Skeletal muscle tissue (tissue), 3 donors: ENCODE measurements at regions not wholly inside any gene's neighbourhood (a gene's known extent, or its start where the extent isn't known, plus 50 kb on each side); places are given as distances from the start of the nearest gene placed in this dataset.

Experiments
- H3K27ac ChIP-seq: one replicate; pipeline ENCODE4 v1.7.0; 2013; ENCODE audit warnings: mild to moderate bottlenecking, low read depth, low read length, inconsistent platforms
- H3K27me3 ChIP-seq, 3 donors: one replicate each; pipeline ENCODE4 v1.7.0; 2013; ENCODE audit warnings: low read length in 3 of 3; ENCODE audit not compliant: control insufficient read depth in 3 of 3, insufficient read depth in 3 of 3
- H3K36me3 ChIP-seq, 3 donors: one replicate each; pipeline ENCODE4 v1.7.0; 2013; ENCODE audit warnings: low read length in 3 of 3; ENCODE audit not compliant: control insufficient read depth in 3 of 3, insufficient read depth in 3 of 3
- H3K4me1 ChIP-seq, 3 donors: one replicate each; pipeline ENCODE4 v1.7.0; 2013; ENCODE audit warnings: low read length in 3 of 3, mild to moderate bottlenecking in 3 of 3; ENCODE audit not compliant: control insufficient read depth in 3 of 3, insufficient read depth in 3 of 3
- H3K4me3 ChIP-seq, 3 donors: one replicate each; pipeline ENCODE4 v1.7.0; 2013; ENCODE audit warnings: low read length in 3 of 3
- H3K9ac ChIP-seq, 3 donors: one replicate each; pipeline ENCODE4 v1.7.0; 2013; ENCODE audit warnings: low read length in 3 of 3, mild to moderate bottlenecking in 3 of 3, moderate library complexity in 2 of 3, low read depth in 1 of 3
- H3K9me3 ChIP-seq, 3 donors: one replicate each; pipeline ENCODE4 v1.7.0; 2013; ENCODE audit warnings: low read length in 3 of 3; ENCODE audit not compliant: control insufficient read depth in 3 of 3
- donor health status: Osteomylitis.

DNA sequence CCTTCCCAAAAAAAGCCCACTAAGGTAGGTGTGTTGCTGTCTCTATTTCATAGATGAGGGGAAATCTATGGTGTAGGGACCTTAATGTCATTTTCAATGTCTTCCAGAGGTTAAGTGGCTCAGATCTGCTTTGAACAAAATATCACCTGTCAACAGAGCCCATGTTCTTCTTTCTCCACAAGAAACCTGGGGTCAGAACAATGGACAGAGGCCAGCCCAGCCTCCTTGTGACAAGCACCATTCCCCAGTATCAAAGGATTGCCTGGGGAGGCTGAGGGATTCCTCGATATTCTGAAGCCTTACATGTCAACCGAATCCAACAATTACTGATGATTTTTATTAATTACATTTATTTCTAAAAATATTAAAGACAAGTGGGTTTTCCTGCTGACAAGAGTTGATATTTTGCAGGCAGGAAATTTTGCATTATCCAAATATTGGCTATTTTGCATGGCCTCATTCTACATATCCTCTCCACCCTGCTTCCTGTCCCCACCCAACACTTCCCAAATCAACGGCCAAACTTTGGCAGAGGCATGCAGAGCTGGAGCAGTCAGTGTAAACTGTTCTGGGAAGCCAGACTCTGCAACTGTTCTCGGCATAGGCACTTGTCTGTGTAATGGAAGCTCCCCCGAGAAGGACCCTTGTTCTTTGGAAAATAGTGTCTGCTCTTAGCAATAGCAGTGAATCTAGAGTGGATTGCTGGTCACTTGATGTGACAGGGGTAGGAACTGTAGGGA, 281.5 kb downstream of the HS3ST3A1 start:
- Histone ChIP-seq H3K4me1 (no peaks in the 10 kb centered on the region), H3K36me3 (no peaks in the 10 kb centered on the region), H3K27ac (no peak overlapping the region), H3K4me3 (no peak overlapping the region), H3K27me3 (no peaks in the 10 kb centered on the region), H3K9ac (no peak overlapping the region), H3K9me3 (no peaks in the 10 kb centered on the region)

DNA sequence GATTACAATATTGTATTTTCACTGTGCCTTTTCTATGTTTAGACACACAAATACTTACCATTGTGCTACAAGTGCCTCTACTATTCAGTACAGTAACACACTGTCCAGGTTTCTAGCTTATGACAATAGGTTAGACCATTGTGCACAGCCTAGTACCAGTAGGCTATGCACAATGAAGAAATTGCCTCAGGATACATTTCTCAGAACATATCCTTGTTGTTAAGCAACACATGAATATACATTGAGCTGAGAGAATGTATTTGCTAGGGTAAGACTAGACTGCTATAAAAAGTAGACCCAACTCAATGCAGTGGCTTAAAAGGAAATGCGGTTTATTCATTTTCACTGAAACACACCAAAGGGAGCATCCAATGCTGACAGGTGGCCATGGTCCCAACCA, 285.1 kb downstream of the HS3ST3A1 start:
- H3K4me3 ChIP-seq: no peak overlapping the region
- no peaks in the 10 kb centered on the region for H3K27me3 ChIP-seq
- H3K9me3 ChIP-seq: no peaks in the 10 kb centered on the region
- no peaks in the 10 kb centered on the region for H3K36me3 ChIP-seq
- H3K4me1 ChIP-seq: no peaks in the 10 kb centered on the region
- no peak overlapping the region for H3K27ac ChIP-seq
- no peak overlapping the region for H3K9ac ChIP-seq

DNA sequence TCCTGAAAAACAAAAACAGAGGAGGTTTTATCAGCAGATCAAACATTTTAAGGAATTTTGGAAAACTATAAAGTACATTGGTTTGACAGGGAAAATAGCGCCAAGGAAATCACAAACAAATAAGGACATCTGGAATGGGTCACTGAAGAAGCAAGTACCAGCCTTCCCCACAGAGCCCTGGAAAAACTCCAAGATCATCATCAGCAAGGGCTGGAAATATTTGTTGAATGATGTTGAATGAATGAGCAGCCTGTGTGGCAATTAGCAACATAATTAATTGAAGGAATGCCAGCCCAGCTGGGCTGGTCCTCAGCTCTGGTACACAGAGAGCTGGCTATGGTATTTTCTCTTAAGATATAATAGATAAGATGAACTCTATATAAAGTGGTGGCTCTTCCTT, 290.4 kb downstream of the HS3ST3A1 start:
- Histone ChIP-seq H3K36me3 (no peaks in the 10 kb centered on the region), H3K27ac (no peak overlapping the region), H3K27me3 (no peaks in the 10 kb centered on the region), H3K9ac (no peak overlapping the region), H3K9me3 (no peaks in the 10 kb centered on the region), H3K4me3 (no peak overlapping the region), H3K4me1 (no peaks in the 10 kb centered on the region)

DNA sequence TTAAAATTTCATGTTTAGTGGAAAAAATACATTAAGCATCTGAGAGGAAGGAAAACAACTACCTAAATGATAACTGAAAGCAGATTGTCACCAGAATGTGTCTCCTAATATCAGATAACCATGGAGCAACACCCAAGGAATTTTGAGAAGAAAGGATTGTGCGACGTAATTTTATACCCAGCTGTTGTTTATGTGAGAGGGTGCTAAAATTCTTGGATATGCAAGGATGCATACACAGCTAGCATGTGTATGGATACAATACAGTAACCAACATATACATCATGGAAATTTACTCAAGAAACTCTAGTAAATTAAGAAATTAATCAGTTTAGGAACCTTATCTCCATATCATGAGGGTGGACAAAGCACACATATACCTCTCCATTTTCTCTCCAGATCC, 290.9 kb downstream of the HS3ST3A1 start:
- H3K9me3 ChIP-seq: no peaks in the 10 kb centered on the region
- H3K27ac ChIP-seq: no peak overlapping the region
- H3K36me3 ChIP-seq: no peaks in the 10 kb centered on the region
- no peaks in the 10 kb centered on the region for H3K4me1 ChIP-seq
- H3K9ac ChIP-seq: no peak overlapping the region
- no peak overlapping the region for H3K4me3 ChIP-seq
- no peaks in the 10 kb centered on the region for H3K27me3 ChIP-seq

DNA sequence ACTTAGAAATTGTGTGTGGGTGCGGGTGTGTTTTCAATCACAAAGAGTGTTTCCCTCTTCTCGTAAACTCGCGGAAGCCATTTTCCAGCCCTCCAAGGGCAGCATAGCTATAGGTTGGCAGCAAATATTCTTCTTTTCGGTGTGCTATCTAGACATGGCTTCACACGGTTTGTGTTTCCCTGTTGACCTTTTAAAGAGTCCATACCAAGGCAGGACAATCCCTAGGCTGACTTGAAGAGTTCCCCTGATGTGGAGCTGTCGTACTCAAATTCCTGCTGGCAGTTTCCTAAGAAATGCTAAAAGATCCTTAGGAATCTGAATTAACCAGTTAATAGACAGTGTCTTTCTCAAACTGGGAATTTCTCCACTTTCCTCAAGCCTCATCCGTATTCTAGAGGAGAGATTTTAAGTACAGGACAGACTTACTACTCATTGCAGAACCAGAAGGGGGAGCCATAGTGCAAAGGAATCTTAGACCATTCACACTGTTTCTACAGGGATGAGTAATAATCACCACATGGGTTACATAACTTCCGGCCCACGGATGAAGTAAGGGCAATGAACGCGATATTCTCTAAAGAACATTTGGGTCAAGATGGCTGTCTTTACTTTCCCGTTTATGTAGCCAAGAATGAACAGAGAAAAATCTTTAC, 288.6 kb upstream of the ELAC2 start:
- Histone ChIP-seq H3K27me3 (no peaks in the 10 kb centered on the region), H3K9me3 (no peaks in the 10 kb centered on the region), H3K27ac (no peak overlapping the region)

DNA sequence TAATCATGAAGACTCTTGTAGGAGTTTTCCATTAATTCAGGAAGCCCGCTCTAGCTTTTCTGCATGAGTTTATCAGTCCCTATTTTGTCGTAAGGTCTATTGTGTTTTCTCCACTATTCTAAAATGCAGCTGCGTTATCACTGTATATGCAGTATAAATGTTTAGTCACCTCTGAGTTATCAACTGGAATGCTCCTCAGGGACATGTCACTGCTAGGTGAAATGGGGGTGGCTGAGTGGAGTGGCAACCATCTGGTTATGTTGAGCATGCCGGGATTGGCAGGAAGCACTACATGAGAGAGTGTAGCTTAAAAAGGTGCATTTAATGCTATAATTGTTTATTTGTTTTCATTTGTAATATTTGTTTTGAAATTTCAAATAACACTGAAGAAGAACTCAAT, 285.2 kb upstream of the ELAC2 start:
- no peaks in the 10 kb centered on the region for H3K36me3 ChIP-seq
- H3K27me3 ChIP-seq: no peaks in the 10 kb centered on the region
- no peaks in the 10 kb centered on the region for H3K4me1 ChIP-seq
- H3K4me3 ChIP-seq: no peak overlapping the region
- no peak overlapping the region for H3K9ac ChIP-seq
- H3K9me3 ChIP-seq: no peaks in the 10 kb centered on the region
- no peak overlapping the region for H3K27ac ChIP-seq

More for the DNA sequence above, 288.6 kb upstream of the ELAC2 start:
- Histone ChIP-seq H3K36me3 (no peaks in the 10 kb centered on the region), H3K9ac (no peak overlapping the region), H3K4me1 (no peaks in the 10 kb centered on the region), H3K4me3 (no peak overlapping the region)

DNA sequence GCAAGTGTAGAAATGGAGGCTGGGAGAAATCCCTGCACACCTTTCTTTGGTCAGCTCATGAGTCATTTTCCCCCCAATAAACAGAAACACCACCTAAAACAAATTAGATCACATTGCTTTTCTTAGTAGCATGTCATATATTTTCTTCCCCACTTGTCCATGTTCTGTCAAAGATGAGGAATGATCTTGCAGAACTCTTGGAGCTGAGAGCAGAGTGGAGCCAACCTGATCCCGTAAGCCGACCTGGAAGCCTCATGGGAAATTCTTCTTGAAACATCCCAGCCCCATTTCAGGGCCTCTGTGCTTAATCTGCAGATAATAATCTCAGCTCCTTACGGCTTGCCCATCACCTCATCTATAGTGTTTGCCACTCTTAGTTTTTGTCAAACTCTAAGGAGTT, 284.6 kb upstream of the ELAC2 start:
- H3K4me1 ChIP-seq: no peaks in the 10 kb centered on the region
- no peaks in the 10 kb centered on the region for H3K9me3 ChIP-seq
- H3K4me3 ChIP-seq: no peak overlapping the region
- H3K36me3 ChIP-seq: no peaks in the 10 kb centered on the region
- no peaks in the 10 kb centered on the region for H3K27me3 ChIP-seq
- no peak overlapping the region for H3K27ac ChIP-seq
- no peak overlapping the region for H3K9ac ChIP-seq

DNA sequence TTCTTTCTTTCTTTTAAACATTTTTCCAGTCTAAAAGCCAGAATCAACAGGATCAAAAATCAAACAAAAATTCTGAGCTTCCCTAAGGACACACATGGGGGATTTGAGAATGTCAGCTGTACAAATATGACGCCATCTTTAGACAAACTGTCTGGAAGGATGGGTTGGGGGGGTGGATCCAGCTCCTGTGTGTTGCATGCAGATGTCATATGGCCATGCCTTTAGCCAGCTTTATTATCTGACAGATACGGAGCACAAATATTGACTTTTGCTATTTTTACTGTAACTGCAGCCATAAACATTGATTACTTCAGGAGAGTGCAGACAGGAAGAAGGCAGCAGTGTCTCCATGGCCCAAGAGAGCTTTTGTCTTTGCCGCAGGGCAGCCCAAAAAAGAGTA, 279.4 kb upstream of the ELAC2 start:
- H3K27ac ChIP-seq: no peak overlapping the region
- H3K9me3 ChIP-seq: no peaks in the 10 kb centered on the region
- H3K27me3 ChIP-seq: no peaks in the 10 kb centered on the region
- H3K36me3 ChIP-seq: no peaks in the 10 kb centered on the region
- H3K4me3 ChIP-seq: no peak overlapping the region
- no peaks in the 10 kb centered on the region for H3K4me1 ChIP-seq
- H3K9ac ChIP-seq: no peak overlapping the region

DNA sequence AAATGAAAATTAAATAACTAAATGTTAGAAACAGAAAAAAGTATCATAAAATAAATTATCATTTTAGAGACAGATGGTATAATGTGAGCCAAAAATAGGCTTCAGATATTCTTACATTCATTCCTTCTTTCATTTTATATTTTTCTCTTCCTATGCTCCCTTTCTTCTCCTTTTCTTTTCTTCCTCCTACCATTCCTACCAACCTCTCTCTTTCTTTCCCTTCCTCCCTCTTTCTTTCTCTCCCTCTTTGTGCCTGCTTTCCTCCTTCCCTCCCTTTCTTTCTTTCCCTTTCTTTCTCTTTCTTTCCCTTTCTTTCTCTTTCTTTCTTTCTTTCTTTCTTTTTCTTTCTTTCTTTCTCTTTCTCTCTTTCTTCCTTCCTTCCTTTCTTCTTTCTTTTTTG, 275.6 kb upstream of the ELAC2 start:
- Histone ChIP-seq H3K36me3 (no peaks in the 10 kb centered on the region), H3K9me3 (no peaks in the 10 kb centered on the region), H3K27me3 (no peaks in the 10 kb centered on the region), H3K4me1 (no peaks in the 10 kb centered on the region), H3K9ac (no peak overlapping the region), H3K27ac (no peak overlapping the region), H3K4me3 (no peak overlapping the region)

DNA sequence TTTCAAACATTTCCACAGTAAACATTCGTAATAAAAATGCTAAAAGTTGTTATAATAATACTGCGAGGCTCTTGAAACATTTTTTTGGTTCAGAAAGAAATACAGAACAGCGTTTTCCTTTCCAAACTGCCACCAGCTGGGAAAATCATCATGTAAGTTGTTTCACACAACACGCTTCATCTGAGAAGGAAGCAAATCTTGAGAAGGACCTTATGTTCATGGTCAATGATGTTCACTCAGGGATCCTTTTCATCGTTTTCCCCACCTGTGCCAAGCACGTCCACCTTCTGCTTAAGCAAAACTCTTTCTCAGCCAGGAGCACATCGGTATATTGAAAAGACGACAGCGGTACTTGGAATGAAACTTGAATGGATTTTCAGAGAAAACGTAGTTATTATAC, 274.5 kb upstream of the ELAC2 start:
- Histone ChIP-seq H3K4me1 (no peaks in the 10 kb centered on the region), H3K27me3 (no peaks in the 10 kb centered on the region), H3K27ac (no peak overlapping the region), H3K9me3 (no peaks in the 10 kb centered on the region), H3K9ac (no peak overlapping the region), H3K36me3 (no peaks in the 10 kb centered on the region), H3K4me3 (no peak overlapping the region)
